Skeletal muscle satellite cell (primary cell): ENCODE measurements at regions not wholly inside any gene's neighbourhood (a gene's known extent, or its start where the extent isn't known, plus 50 kb on each side); places are given as distances from the start of the nearest gene placed in this dataset.

ENCODE experiments used
- H3K27me3 ChIP-seq: 2 replicates; pipeline ENCODE4 v1.7.0; 2013; ENCODE audit warnings: low read length; ENCODE audit not compliant: control insufficient read depth, insufficient read depth
- H3K36me3 ChIP-seq: 2 replicates; pipeline ENCODE4 v1.7.0; 2013; ENCODE audit warnings: mild to moderate bottlenecking, control low read depth, low read length; ENCODE audit not compliant: insufficient read depth
- H3K4me1 ChIP-seq: 2 replicates; pipeline ENCODE4 v1.7.0; 2013; ENCODE audit warnings: low read length; ENCODE audit not compliant: control insufficient read depth, insufficient read depth
- H3K4me2 ChIP-seq: 2 replicates; pipeline ENCODE4 v1.7.0; 2013; ENCODE audit warnings: mild to moderate bottlenecking, low read length
- H3K4me3 ChIP-seq: 2 replicates; pipeline ENCODE4 v1.7.0; 2013; ENCODE audit warnings: low read length
- H3K9ac ChIP-seq: 2 replicates; pipeline ENCODE4 v1.7.0; 2013; ENCODE audit warnings: mild to moderate bottlenecking, low read depth, low read length, moderate library complexity
- H3K9me3 ChIP-seq: replicated peaks from 2 replicates; pipeline ENCODE4 v1.7.0; 2013; ENCODE audit warnings: mild to moderate bottlenecking, control low read depth, low read length

- Histone ChIP-seq H3K4me2 (no peak overlapping the region), H3K9me3 (peaks cover 7% of the 10 kb centered on the region), H3K36me3 (no peaks in the 10 kb centered on the region), H3K4me1 (no peaks in the 10 kb centered on the region), H3K9ac (no peak overlapping the region), H3K4me3 (no peak overlapping the region), H3K27me3 (no peaks in the 10 kb centered on the region)
These were observed 1031.8 kb downstream of the GALC start for GRCh38 chr14:86961106-86961716.

- no peak overlapping the region for H3K4me3 ChIP-seq
- no peak overlapping the region for H3K9ac ChIP-seq
- no peaks in the 10 kb centered on the region for H3K4me1 ChIP-seq
- no peak overlapping the region for H3K4me2 ChIP-seq
- no peaks in the 10 kb centered on the region for H3K27me3 ChIP-seq
- no peaks in the 10 kb centered on the region for H3K36me3 ChIP-seq
- H3K9me3 ChIP-seq, result peaks cover 8% of the 10 kb centered on the region
These were observed 1037.1 kb downstream of the GALC start for GRCh38 chr14:86955771-86956354.

GRCh38 chr14:86954623-86955022, 1038.4 kb downstream of the GALC start:
- Histone ChIP-seq H3K4me2 (no peak overlapping the region), H3K9ac (no peak overlapping the region), H3K9me3 (peaks cover 7% of the 10 kb centered on the region), H3K36me3 (no peaks in the 10 kb centered on the region), H3K27me3 (no peaks in the 10 kb centered on the region), H3K4me1 (no peaks in the 10 kb centered on the region), H3K4me3 (no peak overlapping the region)

GRCh38 chr14:86946446-86946845, 1046.5 kb downstream of the GALC start:
- H3K9me3 ChIP-seq, result peaks cover 3% of the 10 kb centered on the region
- H3K27me3 ChIP-seq, result no peaks in the 10 kb centered on the region
- no peak overlapping the region for H3K4me3 ChIP-seq
- H3K4me1 ChIP-seq, result no peaks in the 10 kb centered on the region
- no peak overlapping the region for H3K4me2 ChIP-seq
- H3K36me3 ChIP-seq, result no peaks in the 10 kb centered on the region
- H3K9ac ChIP-seq, result no peak overlapping the region

- peaks cover 3% of the 10 kb centered on the region for H3K9me3 ChIP-seq
These were observed 1048.5 kb downstream of the GALC start for GRCh38 chr14:86944434-86944833.

GRCh38 chr14:86943391-86944365, 1049.3 kb downstream of the GALC start:
- H3K4me2 ChIP-seq, result no peak overlapping the region
- H3K9me3 ChIP-seq, result peaks cover 3% of the 10 kb centered on the region
- H3K4me1 ChIP-seq, result no peaks in the 10 kb centered on the region
- no peaks in the 10 kb centered on the region for H3K27me3 ChIP-seq
- no peak overlapping the region for H3K9ac ChIP-seq
- H3K4me3 ChIP-seq, result no peak overlapping the region
- H3K36me3 ChIP-seq, result no peaks in the 10 kb centered on the region

More at GRCh38 chr14:86944434-86944833, 1048.5 kb downstream of the GALC start:
- Histone ChIP-seq H3K4me1 (no peaks in the 10 kb centered on the region), H3K36me3 (no peaks in the 10 kb centered on the region), H3K4me2 (no peak overlapping the region), H3K27me3 (no peaks in the 10 kb centered on the region), H3K4me3 (no peak overlapping the region), H3K9ac (no peak overlapping the region)

- Histone ChIP-seq H3K9ac (no peak overlapping the region), H3K9me3 (peaks cover 3% of the 10 kb centered on the region), H3K4me3 (no peak overlapping the region), H3K4me2 (no peak overlapping the region), H3K36me3 (no peaks in the 10 kb centered on the region), H3K4me1 (no peaks in the 10 kb centered on the region), H3K27me3 (no peaks in the 10 kb centered on the region)
These were observed 1050.0 kb downstream of the GALC start for GRCh38 chr14:86942936-86943335.

GRCh38 chr14:86940106-86940505, 1052.9 kb downstream of the GALC start:
- Histone ChIP-seq H3K4me2 (no peak overlapping the region), H3K9me3 (peaks cover 3% of the 10 kb centered on the region)

GRCh38 chr14:86938320-86938719, 1054.7 kb downstream of the GALC start:
- Histone ChIP-seq H3K4me2 (no peak overlapping the region), H3K27me3 (no peaks in the 10 kb centered on the region), H3K9me3 (peaks cover 3% of the 10 kb centered on the region), H3K4me1 (no peaks in the 10 kb centered on the region), H3K9ac (no peak overlapping the region), H3K4me3 (no peak overlapping the region), H3K36me3 (no peaks in the 10 kb centered on the region)

More at GRCh38 chr14:86940106-86940505, 1052.9 kb downstream of the GALC start:
- Histone ChIP-seq H3K4me1 (no peaks in the 10 kb centered on the region), H3K27me3 (no peaks in the 10 kb centered on the region), H3K4me3 (no peak overlapping the region), H3K36me3 (no peaks in the 10 kb centered on the region), H3K9ac (no peak overlapping the region)

GRCh38 chr14:86936556-86936955, 1056.4 kb downstream of the GALC start:
- Histone ChIP-seq H3K4me3 (no peak overlapping the region), H3K9me3 (no peaks in the 10 kb centered on the region), H3K36me3 (no peaks in the 10 kb centered on the region), H3K4me2 (no peak overlapping the region), H3K27me3 (no peaks in the 10 kb centered on the region), H3K9ac (no peak overlapping the region), H3K4me1 (no peaks in the 10 kb centered on the region)

- Histone ChIP-seq H3K4me3 (no peak overlapping the region), H3K9ac (no peak overlapping the region), H3K4me1 (no peaks in the 10 kb centered on the region), H3K27me3 (no peaks in the 10 kb centered on the region), H3K9me3 (no peaks in the 10 kb centered on the region), H3K4me2 (no peak overlapping the region), H3K36me3 (no peaks in the 10 kb centered on the region)
These were observed 1057.6 kb downstream of the GALC start for GRCh38 chr14:86935241-86935885.
